Naive thymus-derived CD4-positive, alpha-beta T cell (primary cell): ENCODE measurements at regions not wholly inside any gene's neighbourhood (a gene's known extent, or its start where the extent isn't known, plus 50 kb on each side); places are given as distances from the start of the nearest gene placed in this dataset.

Experiments used
- ATAC-seq: fragments of 150-1000 bp; cut with Tn5 transposase; 2 replicates; pipeline ENCODE4 v1.10.0; 2021; ENCODE audit warnings: mild to moderate bottlenecking, moderate library complexity
- CTCF ChIA-PET: fragments of 350-600 bp; sonication (Branson Sonifier 250); formaldehyde crosslinking; loops from one replicate; lab custom pipeline; 2021; ENCODE audit warnings: antibody characterized with exemption; lab: Charles Lee
- POLR2A ChIA-PET: fragments of 350-600 bp; sonication (Branson Sonifier 250); formaldehyde crosslinking; loops from one replicate; lab custom pipeline; 2021; ENCODE audit warnings: antibody characterized with exemption, inconsistent platforms; lab: Charles Lee
- DNase-seq, 9 donors: peaks; one replicate each; pipeline versions ENCODE4 v3.0.0 to v3.0.0-alpha.2; 2020 to 2022; ENCODE audit warnings: mixed read lengths in 1 of 9
- H3K27ac ChIP-seq: one replicate; pipeline ENCODE4 v1.7.0; 2013; ENCODE audit warnings: mild to moderate bottlenecking, low read depth, low read length, moderate library complexity
- H3K27me3 ChIP-seq, 2 donors: one replicate each; pipeline ENCODE4 v1.7.0; 2013; ENCODE audit warnings: low read length in 2 of 2, mild to moderate bottlenecking in 2 of 2, moderate library complexity in 2 of 2; ENCODE audit not compliant: control insufficient read depth in 2 of 2, insufficient read depth in 2 of 2
- H3K36me3 ChIP-seq, 3 experiments: 1 replicate in 2 of 3; 2 replicates in 1 of 3; pipeline ENCODE4 v1.7.0; 2013; ENCODE audit warnings: low read length in 3 of 3, mild to moderate bottlenecking in 3 of 3, moderate library complexity in 1 of 3; ENCODE audit not compliant: insufficient read depth in 3 of 3, control insufficient read depth in 2 of 3
- H3K4me1 ChIP-seq, 2 donors: one replicate each; pipeline ENCODE4 v1.7.0; 2013; ENCODE audit warnings: low read length in 2 of 2, mild to moderate bottlenecking in 2 of 2, moderate library complexity in 1 of 2; ENCODE audit not compliant: control insufficient read depth in 2 of 2, insufficient read depth in 2 of 2
- H3K4me3 ChIP-seq: 2 replicates; pipeline ENCODE4 v1.7.0; 2013; ENCODE audit warnings: mild to moderate bottlenecking, low read length
- H3K9me3 ChIP-seq, 3 experiments: 1 replicate in 2 of 3; 2 replicates in 1 of 3; pipeline ENCODE4 v1.7.0; 2013; ENCODE audit warnings: low read length in 3 of 3; ENCODE audit not compliant: control insufficient read depth in 2 of 3
- H3K27ac Mint-ChIP-seq, 9 donors: one replicate each; pipeline ENCODE4 v1.8.0; 2020 to 2022; ENCODE audit warnings: mixed read lengths in 9 of 9, mild to moderate bottlenecking in 8 of 9, moderate library complexity in 5 of 9, inconsistent platforms in 2 of 9
- H3K27me3 Mint-ChIP-seq, 5 donors: one replicate each; pipeline ENCODE4 v1.8.0; 2021 to 2022; ENCODE audit warnings: mixed read lengths in 5 of 5, mild to moderate bottlenecking in 1 of 5
- H3K36me3 Mint-ChIP-seq, 5 donors: one replicate each; pipeline ENCODE4 v1.8.0; 2020 to 2022; ENCODE audit warnings: mixed read lengths in 5 of 5, mild to moderate bottlenecking in 3 of 5, inconsistent platforms in 1 of 5
- H3K4me1 Mint-ChIP-seq, 7 donors: one replicate each; pipeline ENCODE4 v1.8.0; 2020 to 2022; ENCODE audit warnings: mixed read lengths in 7 of 7, mild to moderate bottlenecking in 3 of 7, inconsistent platforms in 1 of 7
- H3K4me3 Mint-ChIP-seq, 10 donors: one replicate each; pipeline ENCODE4 v1.8.0; 2020 to 2022; ENCODE audit warnings: mild to moderate bottlenecking in 10 of 10, mixed read lengths in 10 of 10, moderate library complexity in 6 of 10, inconsistent platforms in 2 of 10
- H3K9me3 Mint-ChIP-seq, 11 donors: one replicate each; pipeline ENCODE4 v1.8.0; 2020 to 2022; ENCODE audit warnings: mixed read lengths in 11 of 11, mild to moderate bottlenecking in 4 of 11, inconsistent platforms in 1 of 11, moderate library complexity in 1 of 11
- intact Hi-C, 2 donors: fragments of 100-400 bp; cut with micrococcal nuclease; formaldehyde crosslinking; loops; one replicate each; pipeline ENCODE4 v1.15.1; 2023

GRCh38 chr22:47533961-47534803 is 771.7 kb downstream of the TBC1D22A start:
- Mint-ChIP-seq H3K27ac (no peak overlapping the region), H3K4me3 (no peak overlapping the region), H3K36me3 (peaks cover 0 to 4% (median 0%) of the 10 kb centered on the region in 5 donors), H3K4me1 (no peaks in the 10 kb centered on the region), H3K27me3 (peaks cover 0 to 16% (median 4%) of the 10 kb centered on the region in 5 donors), H3K9me3 (peaks cover 0 to 12% (median 5%) of the 10 kb centered on the region in 11 donors)
- Histone ChIP-seq H3K36me3 (no peaks in the 10 kb centered on the region), H3K4me1 (no peaks in the 10 kb centered on the region), H3K9me3 (no peaks in the 10 kb centered on the region), H3K4me3 (no peak overlapping the region), H3K27ac (no peak overlapping the region), H3K27me3 (no peaks in the 10 kb centered on the region)
- no peak for ATAC-seq
- intact Hi-C loops: no loop called here
- no peak for DNase-seq
- ChIA-PET CTCF (no interaction called here), POLR2A (no interaction called here)

- CTCF ChIA-PET: no interaction called here
- H3K27ac Mint-ChIP-seq: no peak overlapping the region
These were observed 754.6 kb downstream of the TBC1D22A start for GRCh38 chr22:47517062-47517461.

GRCh38 chr22:47515384-47516125 is 753.1 kb downstream of the TBC1D22A start:
- POLR2A ChIA-PET: no interaction called here
- Mint-ChIP-seq H3K36me3 (no peaks in the 10 kb centered on the region), H3K27me3 (peaks cover 0 to 34% (median 19%) of the 10 kb centered on the region in 5 donors), H3K4me3 (no peak overlapping the region), H3K9me3 (peaks cover 0 to 5% (median 0%) of the 10 kb centered on the region in 11 donors), H3K27ac (no peak overlapping the region), H3K4me1 (no peaks in the 10 kb centered on the region)
- CTCF ChIA-PET: interaction anchor here (0.6 kb wide), 1 partner anchor 14 kb away, joined by 3 read pairs; no protein-coding TSS in a partner anchor
- H3K9me3 ChIP-seq: no peaks in the 10 kb centered on the region
- intact Hi-C loops: no loop called here
- no peaks in the 10 kb centered on the region for H3K27me3 ChIP-seq
- no peak overlapping the region for H3K27ac ChIP-seq
- H3K36me3 ChIP-seq: no peaks in the 10 kb centered on the region
- no peaks in the 10 kb centered on the region for H3K4me1 ChIP-seq
- no peak overlapping the region for H3K4me3 ChIP-seq
- DNase-seq: no peak
- no peak for ATAC-seq

More at GRCh38 chr22:47517062-47517461, 754.6 kb downstream of the TBC1D22A start:
- H3K27me3 Mint-ChIP-seq: peaks cover 0 to 34% (median 15%) of the 10 kb centered on the region in 5 donors
- no peaks in the 10 kb centered on the region for H3K4me1 Mint-ChIP-seq
- no peaks in the 10 kb centered on the region for H3K4me1 ChIP-seq
- H3K36me3 ChIP-seq: no peaks in the 10 kb centered on the region
- no peaks in the 10 kb centered on the region for H3K27me3 ChIP-seq
- peaks cover 0 to 2% (median 0%) of the 10 kb centered on the region in 11 donors for H3K9me3 Mint-ChIP-seq
- no peak overlapping the region for H3K4me3 Mint-ChIP-seq
- POLR2A ChIA-PET: no interaction called here
- no peaks in the 10 kb centered on the region for H3K9me3 ChIP-seq
- intact Hi-C loops: no loop called here
- no peak for ATAC-seq
- no peaks in the 10 kb centered on the region for H3K36me3 Mint-ChIP-seq
- no peak overlapping the region for H3K4me3 ChIP-seq
- no peak overlapping the region for H3K27ac ChIP-seq
- no peak for DNase-seq

- Mint-ChIP-seq H3K27ac (no peak overlapping the region), H3K27me3 (peaks cover 0 to 31% (median 15%) of the 10 kb centered on the region in 5 donors), H3K9me3 (peaks cover 0 to 6% (median 0%) of the 10 kb centered on the region in 11 donors), H3K36me3 (no peaks in the 10 kb centered on the region), H3K4me1 (no peaks in the 10 kb centered on the region), H3K4me3 (no peak overlapping the region)
- Histone ChIP-seq H3K4me1 (no peaks in the 10 kb centered on the region), H3K27ac (no peak overlapping the region), H3K4me3 (no peak overlapping the region), H3K36me3 (no peaks in the 10 kb centered on the region), H3K9me3 (no peaks in the 10 kb centered on the region), H3K27me3 (no peaks in the 10 kb centered on the region)
- POLR2A ChIA-PET: no interaction called here
- CTCF ChIA-PET: interaction anchor here (0.5 to 0.6 kb wide), 2 partner anchors 28 to 100 kb away, joined by 3 to 4 read pairs; no protein-coding TSS in a partner anchor
- intact Hi-C loops: no loop called here
- no peak for ATAC-seq
- DNase-seq: no peak
These were observed 750.2 kb downstream of the TBC1D22A start for GRCh38 chr22:47512617-47513016.

GRCh38 chr22:47504962-47505361 is 742.5 kb downstream of the TBC1D22A start:
- Histone ChIP-seq H3K27ac (no peak overlapping the region), H3K27me3 (peaks cover 0 to 2% of the 10 kb centered on the region in 2 donors), H3K9me3 (peaks cover 0 to 4% (median 0%) of the 10 kb centered on the region in 3 experiments), H3K4me1 (no peaks in the 10 kb centered on the region), H3K4me3 (no peak overlapping the region), H3K36me3 (no peaks in the 10 kb centered on the region)
- no peak for DNase-seq
- Mint-ChIP-seq H3K4me3 (no peak overlapping the region), H3K36me3 (no peaks in the 10 kb centered on the region), H3K27ac (no peak overlapping the region), H3K4me1 (peaks cover 0 to under 1% (median 0%) of the 10 kb centered on the region in 7 donors), H3K27me3 (peaks cover 0 to 20% (median 8%) of the 10 kb centered on the region in 5 donors), H3K9me3 (peaks cover 0 to 28% (median 10%) of the 10 kb centered on the region in 11 donors)
- ChIA-PET CTCF (no interaction called here), POLR2A (no interaction called here)
- no peak for ATAC-seq
- intact Hi-C loops: no loop called here

- H3K4me1 ChIP-seq: peaks cover 9 to 10% of the 10 kb centered on the region in 2 donors
- Mint-ChIP-seq H3K27ac (no peak overlapping the region), H3K36me3 (peaks cover 0 to 10% (median 8%) of the 10 kb centered on the region in 5 donors), H3K4me3 (no peak overlapping the region), H3K27me3 (peaks cover 0 to 20% (median 3%) of the 10 kb centered on the region in 5 donors), H3K4me1 (peaks cover 8 to 18% (median 17%) of the 10 kb centered on the region in 7 donors), H3K9me3 (peaks cover 9 to 72% (median 23%) of the 10 kb centered on the region in 11 donors)
- no peak overlapping the region for H3K4me3 ChIP-seq
- H3K9me3 ChIP-seq: peaks cover 8 to 28% (median 12%) of the 10 kb centered on the region in 3 experiments
- H3K36me3 ChIP-seq: no peaks in the 10 kb centered on the region
- intact Hi-C loops: no loop called here
- H3K27me3 ChIP-seq: no peaks in the 10 kb centered on the region
- CTCF ChIA-PET: no interaction called here
- no peak overlapping the region for H3K27ac ChIP-seq
- POLR2A ChIA-PET: no interaction called here
- ATAC-seq (no peak), DNase-seq (no peak)
These were observed 736.6 kb downstream of the TBC1D22A start for GRCh38 chr22:47498969-47499495.
